ENCODE measurements at regions not wholly inside any gene's neighbourhood (a gene's known extent, or its start where the extent isn't known, plus 50 kb on each side); places are given as distances from the start of the nearest gene placed in this dataset.

DNA sequence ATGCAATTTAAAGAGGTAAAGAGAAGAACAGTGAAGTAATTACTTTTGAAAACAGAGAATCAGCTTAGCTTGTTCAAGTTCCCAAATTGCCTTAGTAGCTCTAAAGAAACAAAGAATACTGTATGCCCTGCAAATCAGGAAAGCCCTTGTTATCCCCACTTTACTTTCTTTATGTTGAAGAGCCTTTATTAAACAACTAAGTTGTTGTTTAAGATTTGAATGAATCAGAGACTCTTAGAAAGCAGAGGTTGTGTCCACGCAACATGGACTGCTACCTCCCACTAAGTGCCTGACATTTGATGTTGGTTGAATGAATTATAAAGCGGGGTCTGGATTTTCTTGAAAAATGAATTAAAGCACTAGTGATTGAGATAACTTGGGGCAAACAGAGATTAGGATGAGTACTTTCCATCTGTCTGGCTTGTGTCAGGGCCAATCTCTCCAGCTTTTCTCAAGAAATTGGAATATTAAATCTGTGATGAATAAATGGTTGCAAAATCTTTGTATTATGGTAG, 214.7 kb downstream of the POSTN start:
- DNase-seq (ENCODE audit: extremely low read depth in 1 of 4, low spot score in 3 of 4) (no peak), ATAC-seq (no peak), FAIRE-seq (no peak)
- 0% methylated on average over 2 of the region's 2 CpGs for WGBS (ENCODE audit: insufficient coverage, low coverage, missing lambda C conversion rate)
- Histone ChIP-seq H3K9me1 (ENCODE audit: control insufficient read depth, insufficient read depth, low read length) (no peaks in the 10 kb centered on the region), H3K4me2 (ENCODE audit: insufficient read depth, low read length) (no peak overlapping the region), H3K4me3 (no peak overlapping the region), H3K9me3 (replicated peaks; ENCODE audit: control insufficient read depth, insufficient read depth, low read depth, low read length) (no peaks in the 10 kb centered on the region), H3K4me1 (replicated peaks in 1 of 2; ENCODE audit: control insufficient read depth in 2 of 2, insufficient read depth in 2 of 2, low read length in 2 of 2) (no peaks in the 10 kb centered on the region), H2AFZ (ENCODE audit: low read depth, low read length) (no peak overlapping the region), H3K9ac (ENCODE audit: insufficient read depth in 1 of 2, low read depth in 2 of 2, low read length in 2 of 2) (no peak overlapping the region), H3K79me2 (ENCODE audit: control insufficient read depth, insufficient read depth, low read length) (no peaks in the 10 kb centered on the region), H3K27ac (ENCODE audit: extremely low read depth, low read depth, low read length) (no peak overlapping the region), H3K27me3 (ENCODE audit: control insufficient read depth in 2 of 2, insufficient read depth in 2 of 2, low read length in 2 of 2) (no peaks in the 10 kb centered on the region), H3K36me3 (ENCODE audit: control insufficient read depth, insufficient read depth, low read length) (no peaks in the 10 kb centered on the region), H4K20me1 (replicated peaks; ENCODE audit: control insufficient read depth, insufficient read depth, low read length) (no peaks in the 10 kb centered on the region)
- POLR2A ChIA-PET, result no interaction called here
- in situ Hi-C loops (cut with MboI), result no loop called here
- intact Hi-C loops (cut with micrococcal nuclease), result no loop called here
- BruUV-seq (replicated peaks), result no TSS peak
- CTCF ChIA-PET (ENCODE audit: low intra/inter-chr PET ratio), result no interaction called here
- no peak for TF ChIP-seq POLR2B (IDR thresholded peaks at IDR 0.05; ENCODE audit: low read depth, partially characterized antibody)
- no peak for TF ChIP-seq ZBTB40 (IDR thresholded peaks at IDR 0.05)
- no peak for TF ChIP-seq ZBTB40 (CRISPR knock-in tag; IDR thresholded peaks at IDR 0.05)
